Keratinocyte (primary cell): ENCODE measurements at regions not wholly inside any gene's neighbourhood (a gene's known extent, or its start where the extent isn't known, plus 50 kb on each side); places are given as distances from the start of the nearest gene placed in this dataset.

ENCODE experiments used
- DNase-seq: peaks from one replicate; pipeline ENCODE4 v3.0.0-alpha.2; 2011; ENCODE audit warnings: low read depth, missing footprints, low spot score
- FAIRE-seq: peaks from 2 replicates; lab custom pipeline; 2011; peaks lifted over from hg19 to GRCh38; lab: Jason Lieb, UNC
- H2AFZ ChIP-seq: 2 replicates; pipeline ENCODE4 v1.6.0; 2012; ENCODE audit warnings: low read length, control low read depth, inconsistent platforms; ENCODE audit not compliant: control insufficient read depth
- H3K27ac ChIP-seq: 2 replicates; pipeline ENCODE4 v1.5.1; 2011; ENCODE audit warnings: low read length; ENCODE audit not compliant: control insufficient read depth, insufficient read depth
- H3K27me3 ChIP-seq: 3 replicates; pipeline ENCODE4 v1.6.0; 2011; ENCODE audit warnings: low read length; ENCODE audit not compliant: control insufficient read depth, insufficient read depth; ENCODE audit errors: extremely low read depth
- H3K36me3 ChIP-seq, 2 experiments: 2 replicates in 1 of 2; 3 replicates in 1 of 2; pipeline ENCODE4 v1.5.1; 2011; ENCODE audit warnings: low read length in 2 of 2, mild to moderate bottlenecking in 1 of 2; ENCODE audit not compliant: control insufficient read depth in 2 of 2, insufficient read depth in 2 of 2; ENCODE audit errors: extremely low read depth in 1 of 2
- H3K4me1 ChIP-seq: 3 replicates; pipeline ENCODE4 v1.5.1; 2011; ENCODE audit warnings: low read length; ENCODE audit not compliant: control insufficient read depth, insufficient read depth; ENCODE audit errors: extremely low read depth
- H3K4me2 ChIP-seq: 3 replicates; pipeline ENCODE4 v1.6.0; 2011; ENCODE audit warnings: low read depth, low read length; ENCODE audit not compliant: control insufficient read depth, insufficient read depth; ENCODE audit errors: extremely low read depth
- H3K4me3 ChIP-seq, 3 experiments: fragments of 200-600 bp in 1 of 3; sonication (generic) in 1 of 3; 2 replicates in 2 of 3; 3 replicates in 1 of 3; pipeline ENCODE4 v1.5.1; 2011 to 2016; ENCODE audit warnings: low read length in 3 of 3, mild to moderate bottlenecking in 3 of 3, control low read depth in 2 of 3, inconsistent platforms in 1 of 3, low read depth in 1 of 3, mixed read lengths in 1 of 3, mixed run types in 1 of 3, moderate library complexity in 1 of 3; ENCODE audit not compliant: control insufficient read depth in 2 of 3, insufficient read depth in 2 of 3; ENCODE audit errors: extremely low read depth in 1 of 3
- H3K79me2 ChIP-seq: 2 replicates; pipeline ENCODE4 v1.6.0; 2012; ENCODE audit warnings: low read length; ENCODE audit not compliant: control insufficient read depth, insufficient read depth
- H3K9ac ChIP-seq: 3 replicates; pipeline ENCODE4 v1.6.0; 2011; ENCODE audit warnings: low read length; ENCODE audit not compliant: control insufficient read depth, insufficient read depth; ENCODE audit errors: extremely low read depth
- H3K9me1 ChIP-seq: 3 replicates; pipeline ENCODE4 v1.6.0; 2011; ENCODE audit warnings: low read length; ENCODE audit not compliant: control insufficient read depth, insufficient read depth; ENCODE audit errors: extremely low read depth
- H3K9me3 ChIP-seq: 2 replicates; pipeline ENCODE4 v1.5.1; 2012; ENCODE audit warnings: low read depth, low read length; ENCODE audit not compliant: control insufficient read depth
- H4K20me1 ChIP-seq: 3 replicates; pipeline ENCODE4 v1.6.0; 2011; ENCODE audit warnings: low read length; ENCODE audit not compliant: control insufficient read depth, insufficient read depth; ENCODE audit errors: extremely low read depth
- CTCF ChIP-seq, 3 experiments: IDR thresholded peaks in 1 of 3; conservative IDR thresholded peaks in 1 of 3; optimal IDR thresholded peaks in 1 of 3; 2 replicates in 2 of 3; 3 replicates in 1 of 3; pipeline versions ENCODE3 to v1.5.1; 2011; ENCODE audit warnings: low read length in 3 of 3, mild to moderate bottlenecking in 3 of 3, moderate library complexity in 2 of 3, control low read depth in 1 of 3, inconsistent platforms in 1 of 3; ENCODE audit not compliant: insufficient read depth in 2 of 3; ENCODE audit errors: extremely low read depth in 1 of 3
- EZH2 ChIP-seq: IDR thresholded peaks from one replicate; pipeline ENCODE4 v1.6.1; 2012; ENCODE audit warnings: inconsistent platforms, mild to moderate bottlenecking, low read length, moderate library complexity
- dilution Hi-C: fragments of 300-500 bp; cut with MboI; formaldehyde crosslinking; loops from one replicate; pipeline ENCODE4 v1.7.0; 2020; ENCODE audit warnings: low sequenced_read_pairs; ENCODE audit not compliant: extremely low pct_ligation_motif_present

GRCh38 chr6:26296556-26296856 is 68.5 kb upstream of the BTN3A2 start:
- Histone ChIP-seq H3K9ac (no peak overlapping the region), H3K4me3 (no peak overlapping the region), H3K9me1 (no peaks in the 10 kb centered on the region), H3K4me2 (peak overlapping the region; percentile 77), H3K27ac (peak overlapping the region; percentile 79), H2AFZ (no peak overlapping the region), H3K9me3 (no peaks in the 10 kb centered on the region), H3K4me1 (peaks cover 20% of the 10 kb centered on the region), H3K27me3 (no peaks in the 10 kb centered on the region), H3K36me3 (no peaks in the 10 kb centered on the region), H3K79me2 (no peaks in the 10 kb centered on the region), H4K20me1 (no peaks in the 10 kb centered on the region)
- FAIRE-seq (no peak), DNase-seq (no peak)
- dilution Hi-C loops: no loop called here
- no peak for TF ChIP-seq CTCF (optimal IDR thresholded peaks at IDR 0.05 in 1 of 3, IDR thresholded peaks at IDR 0.05 in 1 of 3, conservative IDR thresholded peaks at IDR 0.05 in 1 of 3; ENCODE audit: extremely low read depth in 1 of 3, insufficient read depth in 2 of 3, low read length in 3 of 3)
- TF ChIP-seq EZH2: no peak

DNA sequence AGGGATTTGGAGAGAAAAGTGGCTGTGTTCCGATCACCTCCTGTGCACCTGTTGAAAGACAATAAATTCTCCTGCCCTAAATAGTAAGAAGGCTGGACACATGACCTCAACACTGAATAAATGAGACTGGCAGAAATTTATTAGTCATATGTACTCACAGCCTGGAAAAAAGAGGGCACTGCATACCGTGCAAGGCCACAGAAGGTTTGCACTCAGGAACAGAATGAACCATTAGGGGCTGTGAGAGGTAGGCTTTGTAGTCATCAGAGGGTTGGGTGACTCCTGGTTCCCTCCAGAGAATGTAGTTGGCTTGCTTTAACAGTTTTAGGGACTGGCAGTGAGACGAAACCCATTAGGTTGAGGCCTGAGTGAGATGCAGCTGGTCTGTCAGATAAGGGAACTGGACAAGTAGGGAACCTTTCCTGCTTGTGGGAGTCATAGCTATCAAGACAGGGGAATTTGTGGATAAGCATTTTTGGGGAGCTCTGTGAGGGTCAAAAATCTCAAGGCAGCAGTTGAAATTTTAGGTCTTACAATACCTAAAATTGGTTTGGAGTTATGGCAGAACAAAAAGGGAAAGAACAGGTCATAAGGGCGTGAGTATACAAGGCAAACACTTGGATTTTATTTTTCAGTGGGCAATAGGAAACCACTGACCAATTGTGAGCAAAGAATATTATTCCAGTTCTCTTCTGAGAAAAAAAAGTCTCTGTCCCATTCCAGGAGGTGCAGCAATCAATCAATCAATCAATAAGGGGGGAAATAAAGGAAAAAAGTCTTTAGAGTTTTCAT is 67.9 kb upstream of the BTN3A2 start:
- H3K9ac ChIP-seq: no peak overlapping the region
- DNase-seq (no peak), FAIRE-seq (no peak)
- H3K4me1 ChIP-seq: peaks cover 20% of the 10 kb centered on the region
- TF ChIP-seq EZH2 (no peak), CTCF (optimal IDR thresholded peaks at IDR 0.05 in 1 of 3, IDR thresholded peaks at IDR 0.05 in 1 of 3, conservative IDR thresholded peaks at IDR 0.05 in 1 of 3; ENCODE audit: extremely low read depth in 1 of 3, insufficient read depth in 2 of 3, low read length in 3 of 3) (no peak)
- H3K9me3 ChIP-seq: no peaks in the 10 kb centered on the region
- no peaks in the 10 kb centered on the region for H3K27me3 ChIP-seq
- no peaks in the 10 kb centered on the region for H3K36me3 ChIP-seq
- no peak overlapping the region for H3K4me2 ChIP-seq
- no peaks in the 10 kb centered on the region for H4K20me1 ChIP-seq
- no peak overlapping the region for H3K4me3 ChIP-seq
- H2AFZ ChIP-seq: no peak overlapping the region
- H3K79me2 ChIP-seq: no peaks in the 10 kb centered on the region
- H3K27ac ChIP-seq: peak overlapping the region; percentile 79
- dilution Hi-C loops: no loop called here
- no peaks in the 10 kb centered on the region for H3K9me1 ChIP-seq
